Parathyroid adenoma (tissue), 2 donors: ENCODE measurements at regions not wholly inside any gene's neighbourhood (a gene's known extent, or its start where the extent isn't known, plus 50 kb on each side); places are given as distances from the start of the nearest gene placed in this dataset.

Experiments
- H2AFZ ChIP-seq: fragments of 300-600 bp; sonication (generic); one replicate; pipeline ENCODE4 v1.7.0; 2017; ENCODE audit warnings: antibody characterized with exemption, mild to moderate bottlenecking
- H3K27ac ChIP-seq: fragments of 300-600 bp; sonication (generic); one replicate; pipeline ENCODE4 v1.7.0; 2017
- H3K27me3 ChIP-seq: fragments of 300-600 bp; sonication (generic); one replicate; pipeline ENCODE4 v1.7.0; 2017; ENCODE audit warnings: low read length; ENCODE audit not compliant: control insufficient read depth, insufficient read depth
- H3K36me3 ChIP-seq: fragments of 300-600 bp; sonication (generic); one replicate; pipeline ENCODE4 v1.7.0; 2017; ENCODE audit warnings: low read length; ENCODE audit not compliant: control insufficient read depth, insufficient read depth
- H3K4me1 ChIP-seq: fragments of 300-600 bp; sonication (generic); one replicate; pipeline ENCODE4 v1.7.0; 2017; ENCODE audit warnings: control low read depth
- H3K4me2 ChIP-seq: fragments of 300-600 bp; sonication (generic); one replicate; pipeline ENCODE4 v1.7.0; 2017; ENCODE audit warnings: low read length
- H3K4me3 ChIP-seq: fragments of 300-600 bp; sonication (generic); one replicate; pipeline ENCODE4 v1.7.0; 2017; ENCODE audit warnings: low read depth, low read length
- H3K79me2 ChIP-seq: fragments of 300-600 bp; sonication (generic); one replicate; pipeline ENCODE4 v1.7.0; 2017; ENCODE audit warnings: control low read depth
- H3K9ac ChIP-seq: fragments of 300-600 bp; sonication (generic); one replicate; pipeline ENCODE4 v1.7.0; 2017; ENCODE audit warnings: mild to moderate bottlenecking
- H3K9me3 ChIP-seq: fragments of 300-600 bp; sonication (generic); one replicate; pipeline ENCODE4 v1.7.0; 2017; ENCODE audit warnings: low read length; ENCODE audit not compliant: control insufficient read depth
- TF ChIP-seq, protein P1 (sequence below): fragments of 300-600 bp; sonication (generic); IDR thresholded peaks from one replicate; pipeline ENCODE4 v1.7.0; 2017; ENCODE audit warnings: antibody characterized with exemption, mild to moderate bottlenecking
- donor health status: primary hyperparathyroidism.

DNA sequence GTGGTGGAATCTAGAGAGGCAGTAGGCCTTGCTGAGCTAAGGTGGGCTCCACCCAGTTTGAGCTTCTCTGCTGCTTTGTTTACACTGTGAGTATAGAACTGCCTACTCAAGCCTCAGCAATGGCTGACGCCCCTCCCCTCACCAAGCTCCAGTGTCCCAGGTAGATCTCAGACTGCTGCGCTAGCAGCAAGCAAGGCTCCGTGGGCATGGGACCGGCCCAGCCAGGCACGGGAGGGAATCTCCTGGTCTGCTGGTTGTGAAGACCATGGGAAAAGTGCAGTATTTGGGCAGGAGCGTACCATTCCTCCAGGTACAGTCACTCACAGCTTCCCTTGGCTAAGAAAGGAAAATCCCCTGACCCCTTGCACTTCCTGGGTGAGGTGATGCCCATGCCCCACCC, 407.1 kb downstream of the ZPLD1 start:
- H3K27me3 ChIP-seq, result no peaks in the 10 kb centered on the region
- no peak overlapping the region for H3K9ac ChIP-seq
- H2AFZ ChIP-seq, result no peak overlapping the region
- H3K79me2 ChIP-seq, result no peaks in the 10 kb centered on the region
- no peak overlapping the region for H3K27ac ChIP-seq
- H3K9me3 ChIP-seq, result no peaks in the 10 kb centered on the region
- no peaks in the 10 kb centered on the region for H3K4me1 ChIP-seq
- no peak overlapping the region for H3K4me3 ChIP-seq
- no peaks in the 10 kb centered on the region for H3K36me3 ChIP-seq
- TF ChIP-seq, protein P1, sequence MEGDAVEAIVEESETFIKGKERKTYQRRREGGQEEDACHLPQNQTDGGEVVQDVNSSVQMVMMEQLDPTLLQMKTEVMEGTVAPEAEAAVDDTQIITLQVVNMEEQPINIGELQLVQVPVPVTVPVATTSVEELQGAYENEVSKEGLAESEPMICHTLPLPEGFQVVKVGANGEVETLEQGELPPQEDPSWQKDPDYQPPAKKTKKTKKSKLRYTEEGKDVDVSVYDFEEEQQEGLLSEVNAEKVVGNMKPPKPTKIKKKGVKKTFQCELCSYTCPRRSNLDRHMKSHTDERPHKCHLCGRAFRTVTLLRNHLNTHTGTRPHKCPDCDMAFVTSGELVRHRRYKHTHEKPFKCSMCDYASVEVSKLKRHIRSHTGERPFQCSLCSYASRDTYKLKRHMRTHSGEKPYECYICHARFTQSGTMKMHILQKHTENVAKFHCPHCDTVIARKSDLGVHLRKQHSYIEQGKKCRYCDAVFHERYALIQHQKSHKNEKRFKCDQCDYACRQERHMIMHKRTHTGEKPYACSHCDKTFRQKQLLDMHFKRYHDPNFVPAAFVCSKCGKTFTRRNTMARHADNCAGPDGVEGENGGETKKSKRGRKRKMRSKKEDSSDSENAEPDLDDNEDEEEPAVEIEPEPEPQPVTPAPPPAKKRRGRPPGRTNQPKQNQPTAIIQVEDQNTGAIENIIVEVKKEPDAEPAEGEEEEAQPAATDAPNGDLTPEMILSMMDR, result no peak
- H3K4me2 ChIP-seq, result no peak overlapping the region

DNA sequence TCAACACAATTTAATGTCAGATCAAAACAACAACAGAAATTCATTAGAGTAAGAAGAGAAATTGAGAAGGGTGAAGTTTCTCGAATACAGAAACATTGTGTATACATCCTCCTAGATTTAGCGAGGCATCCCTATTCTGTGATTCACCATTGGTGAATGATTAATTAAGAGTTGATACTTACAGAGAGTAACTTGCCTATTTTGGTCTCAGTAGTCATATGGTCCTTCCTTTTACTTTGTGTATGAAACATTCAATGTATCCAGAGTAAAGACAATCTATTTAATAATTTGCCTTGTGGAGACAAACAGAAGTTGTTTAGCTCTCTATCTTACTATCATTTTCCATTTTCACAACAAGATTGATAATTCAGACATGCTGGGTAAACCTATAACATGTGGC, 432.0 kb downstream of the ZPLD1 start:
- H3K4me1 ChIP-seq, result no peaks in the 10 kb centered on the region

DNA sequence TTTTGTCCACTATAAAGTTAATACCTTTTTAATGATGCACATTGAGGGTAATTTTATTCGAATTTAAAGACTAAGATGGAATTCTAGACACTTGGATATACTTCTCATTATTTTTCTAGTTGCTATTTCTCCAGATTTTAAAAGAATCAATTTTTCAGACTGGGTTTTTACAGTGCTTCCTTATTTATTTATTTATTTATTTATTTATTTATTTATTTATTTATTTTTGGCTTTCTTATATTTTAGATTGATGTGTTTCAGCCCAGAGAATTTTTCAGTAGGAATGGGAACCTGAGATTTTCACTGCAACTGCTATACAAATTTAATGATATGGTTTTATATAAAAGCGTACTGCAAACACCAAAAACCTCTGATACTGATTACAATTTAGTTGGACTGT, 448.7 kb downstream of the ZPLD1 start:
- no peak overlapping the region for H3K9ac ChIP-seq
- no peak overlapping the region for H3K4me3 ChIP-seq
- no peak overlapping the region for H3K27ac ChIP-seq
- no peaks in the 10 kb centered on the region for H3K36me3 ChIP-seq
- TF ChIP-seq, protein P1, result no peak
- no peak overlapping the region for H3K4me2 ChIP-seq
- no peaks in the 10 kb centered on the region for H3K27me3 ChIP-seq
- no peaks in the 10 kb centered on the region for H3K79me2 ChIP-seq
- no peaks in the 10 kb centered on the region for H3K9me3 ChIP-seq
- H3K4me1 ChIP-seq, result no peaks in the 10 kb centered on the region
- H2AFZ ChIP-seq, result no peak overlapping the region

More for the DNA sequence above, 432.0 kb downstream of the ZPLD1 start:
- Histone ChIP-seq H3K27me3 (no peaks in the 10 kb centered on the region), H2AFZ (no peak overlapping the region), H3K4me2 (no peak overlapping the region), H3K9me3 (no peaks in the 10 kb centered on the region), H3K27ac (no peak overlapping the region), H3K36me3 (no peaks in the 10 kb centered on the region), H3K4me3 (no peak overlapping the region), H3K79me2 (no peaks in the 10 kb centered on the region), H3K9ac (no peak overlapping the region)
- TF ChIP-seq, protein P1, result no peak

DNA sequence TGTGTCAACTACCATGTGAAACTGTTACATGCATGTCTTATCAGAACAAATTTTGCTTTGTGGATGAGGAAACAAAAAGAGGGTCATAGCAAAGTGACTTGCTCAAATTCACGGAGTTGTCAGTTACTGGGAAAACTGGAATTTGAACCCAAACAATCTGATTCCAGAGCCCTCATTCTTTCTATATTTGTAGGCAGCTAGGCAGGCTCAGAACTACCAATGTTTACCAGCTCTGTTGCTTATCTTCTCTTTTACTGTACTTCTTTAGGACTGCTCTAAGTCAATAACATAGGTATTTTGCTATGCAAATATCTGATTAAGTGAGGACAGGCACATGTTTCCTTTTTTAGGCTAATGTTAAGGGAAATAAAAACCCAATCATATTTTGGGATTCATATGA, 450.5 kb downstream of the ZPLD1 start:
- Histone ChIP-seq H3K9me3 (no peaks in the 10 kb centered on the region), H3K9ac (no peak overlapping the region), H3K36me3 (no peaks in the 10 kb centered on the region), H3K79me2 (no peaks in the 10 kb centered on the region), H3K4me1 (no peaks in the 10 kb centered on the region), H3K27ac (no peak overlapping the region), H3K4me2 (no peak overlapping the region), H2AFZ (no peak overlapping the region), H3K27me3 (no peaks in the 10 kb centered on the region), H3K4me3 (no peak overlapping the region)
- TF ChIP-seq, protein P1, result no peak

DNA sequence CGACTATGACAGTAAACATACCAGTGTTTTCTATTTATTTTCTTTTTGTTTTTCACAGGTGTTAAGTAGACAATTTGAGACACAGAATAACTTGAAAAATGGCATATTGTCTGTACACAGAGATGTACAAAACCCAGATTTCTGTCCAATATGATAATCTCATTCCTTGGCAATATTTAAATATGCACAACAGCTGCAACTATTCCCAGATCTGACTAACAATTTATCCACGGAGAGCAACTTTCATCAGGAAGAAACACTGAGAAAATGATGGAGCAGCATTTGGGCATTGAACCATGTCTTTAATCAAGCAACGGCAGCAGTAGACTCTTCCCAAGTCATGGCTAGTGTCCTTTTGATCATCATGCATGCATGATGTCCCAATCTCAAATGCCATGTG, 452.6 kb downstream of the ZPLD1 start:
- H3K9ac ChIP-seq, result no peak overlapping the region
- no peaks in the 10 kb centered on the region for H3K27me3 ChIP-seq
- no peak overlapping the region for H3K27ac ChIP-seq
- no peaks in the 10 kb centered on the region for H3K79me2 ChIP-seq
- no peaks in the 10 kb centered on the region for H3K9me3 ChIP-seq
- H2AFZ ChIP-seq, result no peak overlapping the region
- H3K4me2 ChIP-seq, result no peak overlapping the region
- H3K4me3 ChIP-seq, result no peak overlapping the region
- TF ChIP-seq, protein P1, result no peak
- H3K4me1 ChIP-seq, result no peaks in the 10 kb centered on the region
- H3K36me3 ChIP-seq, result no peaks in the 10 kb centered on the region
